ENCODE measurements at regions not wholly inside any gene's neighbourhood (a gene's known extent, or its start where the extent isn't known, plus 50 kb on each side); places are given as distances from the start of the nearest gene placed in this dataset.

DNA sequence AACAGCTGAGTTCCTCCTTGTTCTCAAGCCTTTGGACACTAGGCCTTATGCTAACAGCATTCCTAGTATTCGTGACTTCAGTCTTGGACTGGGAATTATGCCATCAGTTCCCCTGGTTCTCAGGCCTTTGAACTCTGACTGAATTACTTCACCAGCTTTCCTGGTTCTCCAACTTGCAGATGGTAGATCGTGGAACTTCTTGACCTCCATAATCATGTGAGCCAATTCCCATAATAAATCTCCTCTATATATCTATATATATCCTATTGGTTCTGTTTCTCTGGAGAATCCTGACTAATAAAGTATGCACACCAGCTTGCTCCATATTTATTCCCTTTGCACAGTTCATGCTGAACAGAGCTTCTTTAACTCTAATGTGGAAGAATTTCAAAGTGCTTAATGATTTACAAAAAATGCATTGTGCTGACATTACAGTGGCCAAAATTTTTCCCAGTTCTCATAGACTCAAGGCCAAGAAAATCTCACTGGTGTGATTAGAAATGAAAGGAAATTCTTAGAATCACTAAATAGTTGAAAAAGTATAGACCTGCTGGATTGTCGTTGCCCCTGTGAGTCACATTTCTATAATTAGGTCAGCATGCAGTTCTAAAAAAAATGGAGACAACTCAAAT is 462.9 kb upstream of the ADAMTS5 start:
- no peak for DNase-seq

DNA sequence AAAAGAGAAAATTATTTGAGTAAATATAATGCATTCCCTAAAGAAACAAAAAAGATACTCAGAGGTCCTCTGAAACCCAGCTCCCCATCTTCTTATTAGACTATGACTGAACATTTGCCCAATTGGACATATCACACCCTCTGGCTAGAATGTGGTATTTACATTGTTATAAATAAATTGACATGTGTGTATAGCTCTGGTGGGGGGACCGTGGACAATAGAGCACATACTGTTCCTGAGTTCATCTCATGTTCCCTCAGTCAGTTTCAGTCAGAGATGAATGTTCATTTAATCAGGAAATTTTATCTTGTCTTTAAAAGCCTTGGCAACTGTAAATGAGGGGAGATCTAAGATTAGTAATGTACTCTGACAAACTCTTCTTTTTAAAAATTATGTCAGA is 459.3 kb upstream of the ADAMTS5 start:
- DNase-seq: no peak

DNA sequence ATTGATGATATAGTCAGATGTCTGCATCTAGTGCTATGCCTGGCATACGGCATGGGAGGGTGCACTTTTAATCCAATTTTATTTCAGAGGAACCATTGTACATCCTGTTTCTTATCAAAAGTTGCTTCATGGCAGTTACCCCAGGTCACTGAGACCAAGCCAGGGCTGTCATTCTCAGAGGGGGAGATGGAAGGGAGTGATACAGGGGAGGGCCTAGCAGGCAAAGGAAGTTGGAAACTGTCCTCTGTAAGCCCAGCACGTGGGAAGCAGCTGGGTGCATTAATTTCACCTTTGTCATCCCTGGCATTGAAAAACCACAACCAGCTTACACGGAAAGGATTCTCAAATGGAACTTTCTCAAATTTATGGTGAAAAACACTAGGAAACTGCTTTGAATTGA is 458.7 kb upstream of the ADAMTS5 start:
- DNase-seq: no peak

DNA sequence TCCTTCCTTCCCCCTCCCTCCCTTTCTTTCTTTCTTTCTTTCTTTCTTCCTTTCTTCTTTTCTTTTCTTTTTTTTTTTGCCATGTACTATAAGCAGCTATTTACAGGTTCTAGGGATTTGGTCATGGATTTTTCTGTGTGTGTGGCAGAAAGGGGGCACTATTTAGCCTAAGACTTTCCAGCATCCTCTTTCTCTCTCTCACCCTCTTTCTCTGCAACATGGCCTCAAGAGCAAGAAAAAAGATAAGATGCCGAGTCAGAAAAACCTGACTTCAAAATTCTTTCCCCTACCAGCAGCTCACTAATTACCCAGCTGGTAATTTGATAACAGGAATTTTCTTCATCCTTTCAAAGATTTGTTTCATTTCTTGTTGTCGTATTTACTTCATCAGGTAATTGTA is 458.3 kb upstream of the ADAMTS5 start:
- DNase-seq: no peak

DNA sequence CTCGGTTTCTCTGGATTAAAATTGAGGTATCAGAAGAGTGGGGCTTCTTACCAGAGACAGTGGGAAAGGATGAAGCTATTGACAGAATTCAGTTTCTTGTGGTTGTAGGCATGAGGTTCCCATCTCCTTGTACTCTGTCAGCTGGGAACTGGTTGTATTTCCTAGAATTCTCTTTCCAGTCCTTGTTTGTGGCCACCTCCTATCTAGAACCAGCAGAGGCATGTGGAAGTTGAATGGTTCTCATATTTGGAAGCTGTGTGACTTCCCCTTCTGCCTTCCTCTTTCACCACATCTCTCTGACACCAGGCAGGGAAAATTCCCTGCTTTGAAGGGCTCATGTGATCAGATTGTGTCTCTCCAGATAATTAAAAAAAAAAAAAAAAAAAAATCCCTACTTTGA is 457.7 kb upstream of the ADAMTS5 start:
- DNase-seq: no peak

DNA sequence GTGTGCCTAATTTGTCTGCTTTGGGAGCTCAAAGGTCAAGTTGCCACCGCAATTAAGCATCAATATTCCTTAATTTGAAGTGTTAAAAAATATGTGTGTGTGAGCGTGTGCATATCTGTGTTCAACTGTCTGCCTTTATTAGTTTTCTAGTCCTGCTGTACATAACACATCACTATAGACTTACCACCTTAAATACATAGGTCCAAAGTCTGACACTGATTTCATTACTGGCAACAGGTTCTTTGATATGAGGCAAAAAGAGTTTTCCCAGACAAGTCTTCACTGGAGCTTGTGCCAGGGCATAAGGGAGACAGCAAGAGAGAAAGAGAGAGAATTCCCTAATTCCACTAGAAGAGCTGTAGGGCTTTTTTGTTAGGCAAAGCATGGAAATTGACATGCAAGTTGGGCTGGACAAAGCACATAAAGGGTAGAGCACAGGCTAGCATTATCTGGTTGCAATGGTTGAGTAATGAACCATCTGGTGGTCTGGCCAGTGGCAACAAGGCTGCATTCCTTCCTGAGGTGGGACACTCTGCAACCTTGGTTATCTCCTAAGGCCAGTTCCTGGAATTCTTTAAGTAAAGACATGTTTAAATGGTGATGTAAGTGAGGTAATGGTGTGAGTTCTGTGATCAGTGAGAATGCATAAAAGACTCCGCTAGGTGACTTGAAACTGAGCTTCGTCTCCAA is 457.2 kb upstream of the ADAMTS5 start:
- no peak for DNase-seq

DNA sequence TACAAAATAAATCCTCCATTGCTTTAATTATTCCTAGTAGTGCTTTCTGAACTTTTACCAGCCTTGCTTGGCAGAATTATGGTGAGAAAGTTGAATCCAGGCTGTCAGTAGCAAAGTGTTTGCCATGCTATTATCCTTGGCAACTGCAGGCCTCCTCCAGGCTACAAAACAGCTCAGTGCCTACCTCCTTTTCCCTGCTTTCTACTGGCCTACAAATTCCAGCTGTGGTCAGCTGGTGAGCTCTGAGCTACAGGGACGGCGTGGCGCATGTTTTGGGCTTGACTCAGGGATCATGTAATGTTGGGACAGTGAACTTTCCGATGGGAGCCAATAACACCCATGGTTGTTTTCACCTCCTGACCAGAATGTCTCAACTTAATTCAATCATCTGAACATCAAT is 456.1 kb upstream of the ADAMTS5 start:
- no peak for DNase-seq

DNA sequence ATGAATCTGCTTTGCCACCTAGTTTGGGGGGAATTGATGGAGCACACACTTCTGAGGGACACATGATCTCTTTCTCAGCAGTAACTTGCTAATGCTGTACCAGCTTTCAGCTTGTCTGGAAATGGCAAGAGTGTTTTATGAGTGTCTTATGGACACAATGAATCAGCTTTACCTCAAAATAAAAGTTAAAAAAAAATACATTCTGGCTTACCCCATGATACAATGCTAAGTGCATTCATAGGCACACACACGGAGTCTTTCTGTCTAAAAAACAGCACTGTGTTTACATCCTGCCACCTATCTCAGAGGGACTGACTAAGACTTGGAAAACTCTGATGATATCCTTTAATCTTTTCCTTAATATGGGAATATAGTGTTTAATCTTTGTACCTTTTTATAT is 455.5 kb upstream of the ADAMTS5 start:
- no peak for DNase-seq

DNA sequence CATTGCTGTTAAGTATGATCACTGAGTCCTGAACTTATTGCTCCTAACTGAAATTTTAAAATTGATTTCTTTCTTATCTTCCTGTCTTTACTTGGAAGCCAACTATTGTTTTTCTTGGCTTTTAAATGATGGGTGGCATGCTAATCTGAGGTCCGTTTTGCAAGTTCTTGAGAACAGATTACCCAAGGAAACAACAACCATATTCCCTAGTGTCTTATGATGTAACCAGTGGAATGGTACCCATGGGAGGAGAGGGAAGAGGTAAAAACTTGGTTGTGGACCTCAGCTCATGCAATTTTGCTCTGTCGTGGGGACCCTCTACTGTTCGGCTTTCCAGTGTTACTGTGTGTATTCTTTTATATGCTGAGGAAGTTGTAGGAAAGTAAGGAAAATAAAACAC is 454.8 kb upstream of the ADAMTS5 start:
- DNase-seq: no peak

DNA sequence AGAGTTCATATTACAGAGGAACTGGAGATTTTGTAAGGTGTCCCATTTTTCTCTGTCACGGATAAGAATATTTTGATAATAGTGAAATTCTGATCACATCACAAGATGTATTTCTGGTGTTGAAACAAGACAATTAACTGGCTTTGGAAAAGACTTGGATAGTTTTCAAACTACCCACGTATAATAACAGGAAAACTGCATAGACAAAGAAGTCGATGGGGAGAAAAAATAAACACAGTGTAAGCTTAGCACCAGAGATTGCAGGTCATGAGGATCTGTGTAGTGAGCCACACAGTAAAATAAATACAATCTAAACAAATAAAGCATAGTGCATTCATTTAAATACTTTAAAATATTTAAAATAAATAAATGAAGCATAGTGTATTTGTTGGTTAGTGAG is 452.3 kb upstream of the ADAMTS5 start:
- DNase-seq: no peak

DNA sequence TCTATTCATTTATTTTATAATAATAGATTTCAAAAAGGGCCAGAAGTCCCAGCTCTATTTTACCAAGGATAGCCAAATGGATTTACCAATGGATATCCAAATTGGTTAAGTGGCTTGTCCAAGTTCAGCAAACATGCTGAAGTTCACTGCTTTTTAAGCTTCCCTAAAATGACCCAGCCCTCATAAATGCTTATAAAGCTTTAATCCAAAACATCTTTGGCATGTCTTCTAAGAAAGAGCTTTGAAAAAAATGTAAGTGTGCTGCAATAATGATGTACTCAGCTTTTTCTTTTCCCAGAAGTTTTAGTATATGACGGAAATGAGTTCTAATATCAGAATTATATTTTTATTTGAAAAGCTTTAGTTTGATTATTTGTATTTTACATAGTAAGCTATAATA is 451.5 kb upstream of the ADAMTS5 start:
- DNase-seq: no peak

DNA sequence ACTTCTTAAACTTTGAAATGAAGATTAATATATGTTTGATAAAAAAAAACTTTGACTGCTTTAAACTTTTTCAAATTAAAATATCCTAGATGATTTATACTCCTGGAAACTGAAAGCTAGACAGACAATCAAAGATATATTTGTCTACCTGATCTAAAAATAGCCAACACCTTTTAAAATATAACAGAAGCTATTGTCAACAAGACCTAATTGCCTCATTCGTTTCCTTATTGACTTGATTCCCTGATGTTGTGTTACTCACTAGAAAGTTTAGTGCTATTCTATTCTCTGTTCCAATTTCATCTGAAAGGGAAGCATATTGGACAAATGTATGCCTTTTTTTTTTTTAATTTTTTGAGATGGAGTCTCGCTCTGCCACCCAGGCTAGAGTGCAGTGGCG is 445.6 kb upstream of the ADAMTS5 start:
- no peak for DNase-seq

DNA sequence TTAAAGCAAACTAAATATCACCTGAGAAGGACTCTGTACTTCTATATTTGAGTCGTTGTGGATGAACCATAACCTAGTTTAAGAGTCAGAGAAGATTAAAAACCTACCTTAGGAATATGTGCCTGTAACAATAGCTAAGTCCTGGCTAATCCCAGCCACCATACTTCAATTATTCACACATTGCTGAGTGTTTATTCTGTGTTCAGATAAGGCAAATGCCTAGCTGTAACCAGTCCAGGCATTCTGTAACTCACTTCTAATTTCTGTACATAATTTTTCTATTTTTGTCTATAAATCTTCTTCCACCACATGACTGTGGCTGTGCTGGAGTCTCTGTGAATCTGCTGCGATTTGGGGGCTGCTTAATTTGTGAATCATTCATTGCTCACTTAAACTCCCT is 441.9 kb upstream of the ADAMTS5 start:
- DNase-seq: no peak

DNA sequence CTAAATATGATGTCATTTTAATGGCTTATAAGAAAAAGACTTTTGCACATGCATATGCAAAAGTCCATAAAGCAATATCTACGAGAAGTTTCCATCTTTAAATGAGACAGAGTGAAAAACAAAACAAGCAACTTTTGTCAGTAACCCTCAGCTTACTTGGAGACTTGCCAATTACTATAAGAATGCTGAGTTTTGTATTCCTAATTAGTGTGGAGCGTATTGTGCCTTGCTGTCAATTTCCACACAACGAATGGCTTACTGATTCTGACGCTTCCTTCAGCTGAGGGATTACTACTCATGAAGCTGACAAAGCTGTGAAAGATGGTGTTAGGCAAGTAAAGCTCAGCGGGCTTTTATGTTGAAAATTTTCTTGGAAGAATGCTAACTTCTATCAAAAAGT is 440.4 kb upstream of the ADAMTS5 start:
- DNase-seq: no peak

DNA sequence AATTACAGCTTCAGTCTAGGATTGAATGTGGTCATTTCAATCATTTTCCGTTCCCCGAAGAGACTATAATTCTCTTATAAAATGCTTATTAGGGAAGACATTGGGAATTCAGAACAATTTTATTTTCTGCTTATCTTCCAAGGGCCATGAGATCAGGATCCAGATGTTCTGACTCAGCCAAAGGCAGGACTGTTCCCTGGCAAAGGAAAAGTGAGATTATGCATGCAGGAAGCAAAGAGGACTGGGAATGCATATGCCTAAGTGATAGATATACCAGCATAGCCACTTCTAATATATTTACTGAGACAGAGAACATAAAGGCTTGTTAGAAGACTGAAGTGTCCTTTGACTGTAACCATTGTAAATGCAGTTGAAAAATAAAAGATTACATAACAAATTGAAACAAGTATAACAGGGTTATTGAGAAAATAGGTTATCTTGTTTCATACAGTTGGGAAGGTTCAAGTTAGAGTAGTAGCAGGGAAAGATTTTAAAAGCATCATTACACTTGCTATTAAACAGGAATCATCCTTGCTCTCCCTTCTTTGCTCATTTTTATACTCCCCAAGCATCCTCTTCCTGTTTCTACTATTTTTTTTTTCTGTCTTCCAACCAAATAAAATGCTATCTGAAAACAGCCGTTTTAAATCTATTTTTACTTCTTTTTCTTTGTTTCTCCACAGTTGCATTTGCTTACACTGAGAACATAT is 439.6 kb upstream of the ADAMTS5 start:
- DNase-seq: no peak

DNA sequence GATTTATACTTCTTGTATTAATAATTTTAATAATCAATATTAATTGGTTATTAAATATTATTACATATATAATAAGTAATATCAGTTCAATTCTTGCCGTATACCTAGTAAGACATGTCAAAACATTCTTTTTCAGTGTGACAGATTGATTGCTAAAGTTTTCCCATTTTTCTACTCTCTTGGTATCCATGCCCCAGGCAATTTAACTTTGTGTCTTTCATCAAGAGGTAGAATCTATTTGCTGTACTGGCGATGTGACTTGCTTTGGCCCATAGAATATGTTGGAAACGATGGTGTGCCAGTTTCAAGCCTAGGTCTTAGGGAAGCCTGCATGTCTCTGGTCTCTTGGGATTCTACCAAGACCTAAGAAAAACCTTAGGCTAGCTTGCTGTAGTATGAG is 436.1 kb upstream of the ADAMTS5 start:
- no peak for DNase-seq

DNA sequence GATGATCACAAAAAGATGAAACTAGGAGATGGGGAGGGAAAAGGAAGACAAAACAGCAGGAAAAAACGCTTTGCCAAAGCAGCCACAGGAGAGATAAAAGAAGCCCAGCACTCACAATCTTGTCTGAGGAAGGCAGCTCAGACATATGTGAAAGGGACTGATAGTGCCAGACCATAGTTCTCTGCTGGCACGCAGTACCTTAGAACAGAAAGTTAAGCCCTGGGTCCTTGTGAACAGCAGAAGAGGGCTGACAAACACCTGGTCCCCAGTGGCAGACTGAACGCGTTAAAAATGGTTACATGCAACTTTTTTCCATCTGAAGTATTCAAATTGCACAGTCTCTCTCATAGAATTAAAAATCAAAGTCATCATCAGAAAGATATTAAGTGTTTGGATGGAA is 433.2 kb upstream of the ADAMTS5 start:
- DNase-seq: no peak

DNA sequence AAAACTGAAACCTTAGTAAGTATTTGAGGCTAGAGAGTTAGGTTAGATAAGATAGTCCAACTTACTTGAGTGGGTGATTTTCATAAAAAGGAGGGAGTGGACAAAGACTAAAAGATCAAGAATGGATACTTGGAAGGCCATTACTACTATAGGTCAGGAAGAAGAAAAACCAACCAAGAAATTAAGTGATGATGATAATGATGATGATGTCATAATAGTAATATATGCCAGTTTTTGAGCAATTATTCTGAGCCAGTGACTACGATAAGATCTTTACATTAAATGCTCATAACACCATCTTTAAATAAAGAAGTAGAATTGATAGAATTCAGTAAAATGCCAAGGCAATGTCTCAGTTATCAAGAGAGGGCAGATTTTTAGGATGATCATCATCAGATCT is 430.7 kb upstream of the ADAMTS5 start:
- DNase-seq: no peak

DNA sequence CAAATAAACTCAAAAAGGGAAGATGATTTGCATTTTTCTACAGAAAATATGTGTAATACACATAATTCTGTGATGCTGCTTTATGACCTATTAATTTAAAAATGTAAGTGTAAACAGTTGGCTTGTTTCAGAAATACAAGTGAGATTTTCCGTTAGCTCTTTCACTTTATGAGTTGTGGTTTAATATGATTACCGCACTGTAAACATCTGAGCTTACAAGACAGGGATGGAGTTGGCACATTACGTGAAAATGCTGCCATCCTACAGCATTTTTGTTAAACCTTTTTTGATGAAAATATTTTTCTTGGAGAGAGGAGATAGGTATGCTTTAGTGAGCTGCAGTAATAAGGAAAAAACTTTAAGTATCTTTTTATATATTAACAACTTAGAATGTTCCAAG is 426.8 kb upstream of the ADAMTS5 start:
- DNase-seq: no peak

DNA sequence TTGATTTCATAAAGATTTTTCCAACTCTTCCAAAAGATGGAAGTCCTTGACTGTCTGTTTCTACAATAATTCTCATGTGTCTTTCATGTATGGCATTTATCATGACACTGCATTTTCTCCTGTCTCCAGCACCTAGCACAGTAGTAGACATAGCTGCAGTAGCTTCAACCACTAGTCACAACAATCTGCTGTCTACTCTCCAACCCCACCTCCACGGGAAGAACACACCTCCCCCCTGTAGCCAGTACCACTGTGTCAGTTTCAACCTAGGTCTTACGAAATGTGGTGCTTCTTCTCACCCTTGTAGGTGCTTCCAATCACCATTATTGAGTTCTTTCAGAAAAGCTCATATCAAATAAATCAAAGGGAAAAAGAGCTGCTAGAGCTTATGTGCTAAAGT is 425.1 kb upstream of the ADAMTS5 start:
- DNase-seq: no peak

DNA sequence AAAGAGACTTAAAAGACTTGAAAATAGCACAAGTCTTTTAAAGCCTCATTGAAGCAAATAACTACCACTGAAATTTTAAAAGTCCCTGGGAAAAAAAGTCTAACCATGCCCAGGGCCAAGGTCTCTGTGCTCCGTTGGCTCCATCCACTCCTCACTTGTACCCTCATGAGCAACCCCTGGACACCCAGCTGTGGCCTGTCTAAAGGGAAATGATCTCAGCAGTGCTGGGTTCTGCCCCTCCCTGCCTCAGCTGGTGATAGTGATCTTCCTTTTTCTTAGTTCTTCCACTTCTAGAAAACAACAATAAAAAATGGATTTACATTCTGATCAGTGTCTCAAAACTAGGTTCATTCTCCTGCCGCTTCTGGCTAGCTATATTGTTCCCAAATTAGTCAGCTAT is 423.5 kb upstream of the ADAMTS5 start:
- DNase-seq: no peak

DNA sequence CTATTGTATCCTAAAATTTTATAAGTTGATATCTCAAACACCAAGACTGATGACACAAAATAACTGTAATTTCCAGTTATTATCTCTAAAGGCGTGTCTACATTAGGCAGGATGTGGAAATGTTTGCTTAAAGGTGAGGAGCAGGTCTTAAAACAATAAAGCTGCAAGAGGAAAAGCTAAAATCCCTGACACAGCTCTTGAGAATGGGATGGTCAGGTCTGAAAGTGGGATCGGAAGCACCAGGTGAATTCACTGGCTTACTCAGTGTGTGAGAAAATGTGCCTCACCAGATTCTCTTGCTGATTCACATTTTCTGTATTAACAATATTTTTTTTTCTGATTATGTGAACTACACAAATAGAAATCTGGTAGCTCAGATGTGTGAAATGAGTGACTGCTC is 421.9 kb upstream of the ADAMTS5 start:
- no peak for DNase-seq

DNA sequence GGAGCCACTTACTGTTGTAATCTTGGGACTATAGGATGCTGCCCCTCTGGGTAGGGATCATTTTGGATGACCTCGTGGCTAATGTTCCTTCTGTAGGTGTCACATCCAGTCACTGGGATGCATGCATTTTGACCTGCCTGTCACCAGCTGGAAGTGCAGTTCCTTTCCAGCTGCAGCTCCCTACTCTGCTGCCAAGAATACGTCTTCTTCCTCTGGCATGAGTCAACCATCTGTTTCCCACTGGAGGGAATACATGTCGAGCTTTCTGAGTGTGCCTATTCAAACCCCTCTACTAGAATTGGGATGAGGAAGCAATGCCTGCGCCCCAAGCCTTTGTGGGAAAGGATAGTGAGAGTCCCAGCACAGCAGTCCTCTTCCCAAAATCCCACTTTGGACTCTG is 415.5 kb upstream of the ADAMTS5 start:
- DNase-seq: no peak

DNA sequence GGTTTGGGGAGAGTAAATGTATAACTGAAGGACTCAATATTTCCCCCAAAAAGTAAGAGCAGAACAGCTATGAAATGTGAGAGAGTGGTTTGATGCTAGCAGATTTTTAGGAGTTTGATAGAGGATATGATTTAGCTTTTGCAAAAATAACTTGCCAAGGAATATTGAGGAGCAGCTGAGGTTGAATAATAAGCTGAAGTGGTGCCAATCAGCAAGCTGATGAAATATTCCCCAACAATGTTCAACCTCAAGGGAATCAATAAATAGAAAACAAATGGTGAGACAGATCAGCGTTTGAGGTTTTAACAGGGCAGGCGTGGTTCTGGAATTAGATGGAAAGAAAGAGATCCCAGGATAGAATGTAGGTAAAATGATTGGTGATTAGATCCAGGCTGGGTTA is 413.4 kb upstream of the ADAMTS5 start:
- no peak for DNase-seq

DNA sequence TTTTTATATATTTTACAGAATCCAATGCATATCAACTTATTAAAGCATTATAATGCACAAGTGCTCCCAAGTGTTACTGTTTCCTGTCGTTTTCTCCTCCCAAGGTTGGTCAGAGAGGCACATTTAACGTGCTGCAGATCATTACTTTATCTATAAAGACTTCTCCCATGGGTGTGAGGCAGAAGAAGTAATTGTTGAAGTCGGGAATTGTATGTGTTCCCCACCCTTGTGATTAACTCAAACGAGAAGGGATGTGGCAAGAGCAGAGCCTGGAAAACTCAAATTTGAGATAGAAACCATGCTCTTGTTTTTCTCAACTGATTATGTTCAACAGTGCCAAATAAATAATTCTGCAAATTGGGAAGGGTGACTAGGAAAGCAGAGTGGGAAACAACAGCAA is 412.5 kb upstream of the ADAMTS5 start:
- DNase-seq: no peak

Measured in activated CD4-positive, alpha-beta T cell treated with anti-CD3 and anti-CD28 coated beads, Interleukin-2, amount 50 U/mL, for 4 hours (primary cell).